GM19372 (cell line): ENCODE measurements at regions not wholly inside any gene's neighbourhood (a gene's known extent, or its start where the extent isn't known, plus 50 kb on each side); places are given as distances from the start of the nearest gene placed in this dataset.
"Not testable (repeated sequence)": the region's sequence is repeated elsewhere in the genome, so short reads cannot be mapped to it uniquely, and the experiment has no call there.

Source experiments
- ATAC-seq: cut with Tn5 transposase; IDR thresholded peaks from one replicate; pipeline ENCODE4 v1.9.1; 2021; ENCODE audit warnings: mild to moderate bottlenecking, low read depth, moderate library complexity; ENCODE audit not compliant: unreplicated experiment

DNA sequence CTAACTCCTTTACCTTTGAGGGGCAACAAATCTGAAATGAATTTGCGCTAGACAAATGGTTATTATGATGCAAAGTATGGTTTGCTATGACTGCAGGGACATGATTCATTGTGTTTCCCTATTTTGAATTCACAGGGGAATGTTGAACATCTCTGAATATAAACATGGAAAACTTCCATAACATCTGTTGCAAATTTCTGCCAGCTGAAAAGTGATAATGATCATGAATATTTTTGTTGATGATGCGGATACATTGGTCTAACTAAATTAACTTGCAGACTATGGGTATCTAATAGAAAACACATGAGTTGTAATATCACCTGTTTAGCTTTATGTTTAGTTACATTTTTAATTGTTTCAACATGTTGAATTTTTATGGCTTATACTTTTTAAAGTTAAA, 1325.5 kb downstream of the REEP3 start:
- no peak for ATAC-seq

DNA sequence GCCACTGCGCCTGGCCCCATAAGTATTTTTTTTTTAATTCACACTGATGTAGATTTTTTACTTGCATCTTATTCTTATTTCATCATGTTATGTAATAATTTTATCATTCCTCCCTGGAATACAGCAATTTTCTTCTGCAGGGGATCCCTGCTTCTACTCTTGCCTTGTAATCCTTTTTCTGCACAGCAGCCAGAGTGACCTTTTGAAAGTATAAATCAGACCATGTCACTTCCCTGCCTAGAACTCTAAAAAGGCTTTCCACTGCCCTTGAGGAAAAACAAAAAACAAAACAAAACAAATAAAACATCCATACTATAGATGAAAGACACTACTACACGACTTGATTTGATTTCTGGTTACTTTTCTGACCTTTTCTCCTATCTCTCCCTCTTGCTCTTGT, 1334.7 kb downstream of the REEP3 start:
- no peak for ATAC-seq

DNA sequence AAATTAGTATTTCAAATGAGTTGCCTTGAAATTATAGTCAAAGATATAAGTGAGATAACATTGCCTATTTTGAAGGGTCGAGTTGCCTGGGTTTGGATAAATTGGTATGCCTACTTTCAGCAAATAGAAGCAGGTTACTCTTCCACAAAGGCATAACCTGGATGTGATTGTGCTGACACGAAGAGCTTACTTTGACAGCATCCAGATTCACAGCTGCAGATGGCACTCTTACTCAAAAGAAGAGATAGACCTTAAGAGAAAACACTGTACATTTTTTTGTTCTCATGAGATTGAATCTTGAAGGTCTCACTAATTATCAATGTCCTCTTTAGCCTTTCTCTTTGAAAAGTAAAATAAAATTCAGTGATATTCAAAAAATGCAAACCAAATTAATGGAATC, 1338.7 kb downstream of the REEP3 start:
- no peak for ATAC-seq

DNA sequence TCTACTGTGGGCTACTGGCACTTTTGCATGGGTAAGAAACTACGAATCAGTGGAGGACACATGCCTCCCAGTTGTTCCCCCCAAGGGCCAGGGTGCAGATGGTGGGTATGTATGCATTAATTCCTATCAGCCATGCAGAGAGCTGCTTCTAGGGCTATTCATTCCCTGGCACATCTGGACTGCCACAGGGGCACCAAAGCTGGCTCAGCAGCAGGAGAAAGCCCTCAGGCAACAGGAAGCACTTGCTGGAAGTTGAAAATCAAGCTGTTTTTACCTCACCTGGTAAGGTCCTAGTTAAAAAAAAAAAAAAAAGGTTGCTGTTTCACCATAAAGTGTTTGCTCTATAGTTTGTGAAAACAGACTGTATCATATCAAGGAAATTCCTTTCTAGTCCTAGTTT, 1342.6 kb downstream of the REEP3 start:
- no peak for ATAC-seq

DNA sequence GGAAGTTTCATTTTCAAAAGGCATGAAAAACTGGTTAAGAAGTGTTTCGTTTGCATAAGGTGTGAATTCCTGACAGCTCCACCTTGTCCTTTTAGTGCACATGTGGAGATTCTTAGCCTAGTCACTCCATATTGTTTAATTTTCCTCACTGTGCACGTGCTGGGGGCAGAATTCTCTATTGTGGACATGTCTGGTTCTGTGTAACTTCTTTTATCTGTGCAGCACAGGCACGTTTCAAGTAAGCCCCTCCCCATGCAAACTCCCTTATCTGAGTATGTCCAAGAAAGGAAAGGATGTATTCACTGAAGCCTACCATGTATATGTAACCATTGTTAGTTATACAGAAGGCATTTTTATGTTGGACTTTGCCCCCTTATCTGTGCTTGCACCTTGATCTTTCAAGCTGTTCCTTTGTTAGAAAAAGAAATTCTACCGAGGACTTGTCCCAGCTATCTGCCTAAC, 1346.3 kb downstream of the REEP3 start:
- no peak for ATAC-seq

DNA sequence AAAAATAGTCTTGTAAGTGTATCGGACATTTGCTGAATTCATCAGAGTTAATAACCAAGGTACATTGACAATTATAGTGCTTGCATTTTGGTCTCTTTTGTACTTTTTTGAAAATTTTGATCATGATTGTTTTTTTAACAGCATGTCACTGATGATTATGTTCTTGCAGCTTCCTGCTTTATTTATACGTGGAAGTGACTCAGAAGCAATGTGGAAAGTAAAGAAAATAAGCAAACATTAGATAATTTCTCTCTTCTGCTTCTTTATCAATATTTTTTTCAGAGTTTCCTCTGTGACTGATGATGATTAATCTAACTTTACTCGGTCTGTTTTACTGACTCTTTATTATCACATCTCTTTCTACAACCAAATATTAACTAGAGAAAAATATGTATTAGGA, 1351.9 kb downstream of the REEP3 start:
- no peak for ATAC-seq

DNA sequence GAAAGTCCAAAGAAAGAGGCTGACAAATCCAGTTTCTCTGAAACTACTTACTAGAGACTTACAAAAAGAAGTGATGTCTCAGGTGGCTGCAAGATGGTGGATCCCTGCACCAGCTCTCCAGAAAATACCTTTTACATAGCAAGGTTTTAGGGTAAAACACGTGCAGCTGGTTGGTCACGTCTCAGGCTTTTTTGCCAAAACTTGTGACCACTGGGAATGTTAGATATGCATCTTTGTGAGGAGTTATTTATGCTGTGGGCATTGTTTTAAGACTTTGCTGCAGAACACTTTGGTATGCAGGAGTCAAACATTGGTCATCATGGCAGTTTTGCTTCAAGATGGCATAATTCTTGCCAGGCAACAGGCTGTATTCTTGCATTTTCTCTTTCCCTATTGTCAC, 1352.8 kb downstream of the REEP3 start:
- no peak for ATAC-seq

DNA sequence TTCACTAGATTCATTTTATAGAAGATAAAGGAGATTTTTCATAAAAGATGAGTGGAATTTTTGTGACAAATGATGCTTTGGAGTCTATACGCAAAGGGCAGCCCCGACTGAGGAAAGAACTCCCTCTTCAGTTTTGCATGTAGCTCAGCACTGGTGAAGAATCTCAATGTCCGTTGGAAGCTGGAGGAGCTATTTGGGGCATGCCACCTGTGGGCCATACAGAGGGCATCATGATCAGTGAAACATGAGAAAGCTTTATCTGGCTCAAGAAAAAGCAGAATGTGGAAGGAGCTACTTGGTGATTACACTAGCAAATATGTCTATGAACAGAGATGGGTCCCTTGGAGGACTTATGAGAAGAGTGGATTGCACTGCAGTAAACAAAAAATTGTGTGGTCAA, 1359.3 kb downstream of the REEP3 start:
- ATAC-seq = no peak

DNA sequence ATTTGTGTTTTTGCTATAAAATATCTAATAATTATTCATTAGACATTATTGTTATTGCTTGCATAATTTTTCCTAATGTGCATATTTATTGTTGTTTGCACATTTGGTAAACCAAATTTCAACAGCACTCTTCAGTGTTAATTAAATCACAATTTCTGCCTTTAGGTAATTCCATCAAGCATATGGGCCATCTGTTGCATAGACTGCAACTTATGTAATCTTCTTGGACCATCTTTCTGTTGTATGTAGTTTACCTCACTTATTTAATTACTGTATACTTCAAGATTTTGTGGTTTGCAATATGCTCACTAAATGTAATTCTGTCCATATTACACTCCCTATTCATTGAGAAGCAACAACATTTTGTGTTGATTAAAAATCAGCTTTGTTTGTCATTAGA, 1360.1 kb downstream of the REEP3 start:
- ATAC-seq = no peak

DNA sequence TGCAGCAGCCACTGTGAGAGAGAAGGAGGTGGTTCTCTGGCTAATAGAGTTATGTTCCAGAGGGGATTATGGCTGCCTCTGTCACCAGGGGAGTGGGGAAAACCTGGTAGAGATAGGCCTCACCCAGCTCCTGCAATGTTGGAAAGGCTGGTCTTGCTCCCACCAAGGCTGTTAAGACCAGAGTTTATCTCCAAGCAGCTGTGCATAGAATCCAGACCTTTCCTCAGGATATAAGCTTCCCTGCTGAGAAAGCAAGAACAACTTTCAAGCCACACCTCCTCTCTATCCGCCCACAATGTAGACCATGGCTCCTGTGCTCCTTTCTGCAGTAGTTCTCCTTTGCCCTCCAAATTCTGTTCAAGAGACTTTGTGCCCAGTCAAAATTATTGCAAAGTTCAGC, 1375.4 kb downstream of the REEP3 start:
- ATAC-seq = no peak

DNA sequence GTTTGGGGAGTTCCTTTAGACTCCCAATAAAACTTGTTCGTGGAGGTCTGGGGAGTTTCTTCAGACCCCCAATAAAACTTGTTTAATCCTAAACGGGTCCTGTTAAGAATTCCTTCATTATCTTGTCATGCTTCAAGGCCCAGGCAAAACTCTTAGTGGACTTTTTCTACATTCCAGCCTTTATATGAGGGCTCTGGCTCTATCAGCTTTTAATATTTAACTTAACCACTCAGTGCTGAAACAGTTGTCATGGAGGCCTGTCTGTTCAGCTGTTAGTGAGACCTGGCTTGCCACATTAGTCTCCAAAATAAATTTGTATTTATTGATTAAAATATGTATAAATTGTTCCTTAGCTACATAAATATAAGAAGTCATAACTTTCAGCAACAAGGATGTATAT, 1385.1 kb downstream of the REEP3 start:
- ATAC-seq = not testable (repeated sequence)

DNA sequence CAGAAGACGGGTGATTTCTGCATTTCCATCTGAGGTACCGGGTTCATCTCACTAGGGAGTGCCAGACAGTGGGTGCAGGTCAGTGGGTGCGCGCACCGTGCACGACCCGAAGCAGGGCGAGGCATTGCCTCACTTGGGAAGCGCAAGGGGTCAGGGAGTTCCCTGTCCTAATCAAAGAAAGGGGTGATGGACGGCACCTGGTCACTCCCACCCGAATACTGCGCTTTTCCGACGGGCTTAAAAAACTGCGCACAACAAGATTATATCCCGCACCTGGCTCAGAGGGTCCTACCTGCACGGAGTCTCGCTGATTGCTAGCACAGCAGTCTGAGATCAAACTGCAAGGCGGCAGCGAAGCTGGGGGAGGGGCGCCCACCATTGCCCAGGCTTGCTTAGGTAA, 1403.1 kb downstream of the REEP3 start:
- not testable (repeated sequence) for ATAC-seq

DNA sequence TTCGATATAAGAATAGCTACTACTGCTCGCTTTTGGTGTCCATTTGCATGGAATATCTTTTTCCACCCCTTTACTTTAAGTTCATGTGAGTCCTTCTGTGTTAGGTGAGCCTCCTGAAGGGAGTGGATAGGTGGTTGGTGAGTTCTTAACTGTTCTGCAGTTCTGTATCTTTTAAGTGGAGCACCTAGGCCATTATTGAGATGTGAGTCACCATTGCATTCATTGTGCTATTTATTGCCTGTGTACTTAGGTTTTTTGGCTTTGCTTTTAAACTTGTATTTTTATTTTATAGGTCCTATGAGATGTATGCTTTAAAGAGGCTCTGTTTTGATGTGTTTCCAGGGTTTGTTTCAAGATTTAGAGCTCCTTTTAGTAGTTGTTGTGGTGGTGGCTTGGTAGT, 1430.8 kb downstream of the REEP3 start:
- ATAC-seq = no peak

DNA sequence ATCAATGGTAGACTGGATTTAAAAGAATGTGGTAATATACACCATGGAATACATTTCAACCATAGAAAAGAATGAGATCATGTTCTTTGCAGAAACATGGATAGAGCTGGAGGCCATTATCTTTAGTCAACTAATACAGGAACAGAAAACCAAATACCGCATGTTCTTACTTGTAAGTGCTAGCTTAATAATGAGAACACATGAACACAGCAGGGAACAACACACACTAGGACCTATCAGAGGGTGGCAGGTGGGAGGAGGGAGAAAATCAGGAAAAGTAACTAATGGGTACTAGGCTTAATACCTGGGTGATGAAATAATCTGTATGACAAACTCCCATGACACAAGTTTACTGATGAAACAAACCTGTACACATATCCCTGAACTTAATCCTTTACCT, 1435.2 kb downstream of the REEP3 start:
- ATAC-seq = no peak

DNA sequence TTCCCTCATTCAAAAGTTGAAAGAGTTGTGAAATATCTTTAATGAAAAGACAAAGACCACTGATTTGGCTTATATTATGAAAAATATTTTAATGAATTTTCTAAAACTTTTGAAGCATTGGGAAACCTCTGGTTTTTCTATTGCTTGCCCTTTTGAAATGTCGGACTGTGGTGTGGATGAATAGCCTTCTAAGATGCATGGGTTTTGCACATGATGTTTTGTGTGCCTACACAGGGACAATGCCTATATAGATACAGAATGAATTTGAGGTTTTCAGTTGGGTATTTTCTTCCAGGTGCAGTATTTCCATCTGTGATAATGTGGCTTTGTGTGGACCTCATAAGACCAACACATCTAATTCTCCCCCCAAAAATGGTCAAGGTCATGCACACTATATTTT, 1437.9 kb downstream of the REEP3 start:
- no peak for ATAC-seq

DNA sequence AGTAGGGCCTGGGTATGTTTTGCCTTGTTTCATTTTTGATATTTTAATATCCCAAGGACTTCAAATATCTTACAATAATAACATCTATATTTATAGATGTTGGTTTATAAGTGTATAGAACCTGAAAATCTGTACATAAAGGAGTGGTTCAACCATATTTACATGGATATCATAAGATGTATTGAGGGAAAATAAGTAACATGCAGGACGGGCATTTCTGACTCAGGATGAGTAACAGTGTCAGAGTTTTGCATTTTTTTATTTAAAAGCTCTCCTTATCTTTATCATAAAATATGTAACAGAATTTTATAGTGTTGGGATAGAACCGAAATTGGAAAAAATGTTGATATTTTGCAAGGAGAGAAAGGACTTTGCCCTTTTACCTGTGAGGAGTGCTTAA, 1438.7 kb downstream of the REEP3 start:
- ATAC-seq = no peak

DNA sequence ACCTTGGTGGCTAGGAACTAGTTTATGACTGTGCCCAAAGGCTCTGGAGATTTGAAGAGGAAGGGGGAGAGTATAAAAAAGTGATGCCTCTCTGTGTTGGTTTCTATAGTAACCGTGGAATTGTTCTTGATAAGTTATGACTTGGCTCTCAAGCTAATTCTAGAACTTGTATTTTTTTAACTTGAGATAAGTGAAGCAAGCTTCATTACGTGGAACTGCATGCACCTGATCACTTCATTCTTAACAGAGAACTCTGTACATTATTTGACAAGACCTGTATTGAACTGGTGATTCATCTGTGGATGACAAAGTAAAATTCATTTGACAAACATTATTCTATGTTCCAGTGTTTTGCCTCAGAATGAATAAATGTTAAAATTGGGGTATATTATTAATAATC, 1452.2 kb downstream of the REEP3 start:
- no peak for ATAC-seq

DNA sequence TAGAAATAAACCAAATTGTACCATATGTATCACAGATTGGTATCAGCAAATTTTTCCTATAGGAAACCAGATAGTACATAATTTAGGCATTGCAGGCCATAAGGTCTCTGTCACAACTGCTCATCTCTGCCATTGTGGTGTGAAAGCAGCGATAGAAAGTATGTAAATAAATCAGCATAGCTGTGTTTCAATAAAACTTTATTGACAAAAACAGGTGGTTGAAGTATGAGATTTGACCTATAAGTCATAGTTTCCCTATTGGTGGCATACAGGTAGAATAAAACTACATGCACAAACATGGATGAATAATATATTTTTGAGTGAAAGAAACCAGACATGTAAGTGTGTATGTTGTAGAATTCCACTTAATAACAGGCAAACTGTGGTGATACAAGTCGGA, 1454.9 kb downstream of the REEP3 start:
- no peak for ATAC-seq

DNA sequence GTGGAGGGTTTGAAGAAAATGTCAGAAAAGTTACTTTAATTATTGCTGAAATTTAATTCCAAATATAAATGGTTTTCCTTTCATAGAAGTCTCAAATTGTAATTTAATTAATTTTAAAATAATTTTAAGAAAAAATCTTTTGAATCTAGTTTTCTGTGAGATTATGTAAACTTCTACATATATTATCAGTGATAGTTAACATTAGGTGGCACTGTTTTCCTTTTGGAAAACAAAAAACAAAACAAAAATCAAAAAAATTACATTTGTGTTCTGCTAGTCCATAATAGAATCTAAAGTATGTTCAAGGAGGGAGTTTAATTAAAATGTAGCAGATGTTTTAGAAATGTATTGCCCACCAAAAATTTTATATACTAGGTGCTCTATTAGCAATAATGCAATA, 1456.7 kb downstream of the REEP3 start:
- no peak for ATAC-seq

DNA sequence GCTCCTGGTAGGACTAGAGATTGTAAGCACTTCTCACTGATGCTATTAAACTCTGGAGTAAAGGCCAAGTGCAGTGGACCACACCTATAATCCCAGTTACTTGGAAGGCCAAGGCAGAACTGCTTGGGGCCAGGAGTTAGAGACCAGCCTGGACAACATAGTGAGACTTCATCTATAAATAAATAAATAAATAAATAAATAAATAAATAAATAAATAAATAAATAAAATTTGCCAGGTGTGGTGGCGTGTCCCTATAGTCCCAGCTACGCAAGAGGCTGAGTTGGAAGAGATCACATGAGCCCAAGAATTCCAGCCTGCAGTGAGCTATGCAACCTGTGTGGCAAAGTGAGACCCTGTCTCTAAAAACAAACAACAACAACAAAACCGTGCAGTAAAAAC, 1475.7 kb downstream of the REEP3 start:
- ATAC-seq = no peak

DNA sequence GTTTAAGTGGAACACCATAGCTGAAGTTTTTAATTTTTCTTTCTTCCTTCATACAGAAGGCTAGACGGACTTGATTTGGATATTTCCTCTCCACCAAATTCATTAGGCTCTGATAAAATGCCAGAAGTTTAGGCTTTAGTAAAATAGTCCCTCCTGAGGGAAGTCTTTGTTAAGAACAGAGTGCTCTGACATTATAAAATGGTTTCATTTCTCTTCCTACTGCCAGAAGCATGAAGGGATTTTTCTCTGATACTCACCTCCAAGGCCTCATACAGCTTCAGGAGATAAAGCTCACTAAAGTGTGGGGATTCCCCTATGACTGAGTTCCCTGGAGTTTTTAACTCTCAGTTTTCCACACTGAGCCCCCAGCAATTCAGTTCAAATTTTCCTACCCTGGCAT, 1489.6 kb downstream of the REEP3 start:
- no peak for ATAC-seq

DNA sequence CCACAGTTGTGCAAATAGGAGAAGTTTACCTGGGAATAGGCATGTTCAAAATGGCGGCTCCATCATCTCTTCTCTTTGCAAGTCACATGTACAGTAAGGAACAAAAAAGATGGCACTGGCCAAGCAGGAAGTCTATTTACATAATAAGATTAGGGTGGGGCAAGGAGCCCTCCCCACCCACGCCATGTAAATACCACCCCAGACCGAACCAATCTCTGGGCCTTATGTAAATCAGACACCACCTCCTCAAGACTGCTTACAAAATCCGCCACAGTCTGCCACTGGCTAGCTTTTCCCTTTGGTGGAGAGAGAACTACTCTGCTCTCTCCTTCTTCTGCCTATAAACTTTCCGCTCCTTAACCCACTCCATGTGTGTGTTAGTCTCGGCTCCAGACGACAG, 1496.3 kb downstream of the REEP3 start:
- ATAC-seq = no peak

DNA sequence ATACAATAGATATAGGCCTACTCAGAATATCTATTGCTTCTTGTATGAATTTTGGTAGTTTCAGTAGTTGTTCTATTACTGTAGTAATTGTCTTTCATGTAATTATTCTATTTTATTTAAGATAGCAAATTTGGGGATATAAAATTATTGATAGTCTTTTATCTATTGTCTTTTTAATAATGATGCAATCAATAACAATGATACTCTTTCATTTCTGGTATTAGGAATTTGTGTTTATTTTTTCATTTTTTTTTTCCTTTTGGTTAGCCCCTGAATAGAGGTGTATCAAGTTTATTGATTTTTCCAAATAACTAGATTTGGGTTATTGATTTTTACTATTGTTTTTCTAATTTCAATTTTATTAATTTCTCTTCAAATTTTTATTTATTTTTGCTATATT, 1503.7 kb downstream of the REEP3 start:
- ATAC-seq = no peak

DNA sequence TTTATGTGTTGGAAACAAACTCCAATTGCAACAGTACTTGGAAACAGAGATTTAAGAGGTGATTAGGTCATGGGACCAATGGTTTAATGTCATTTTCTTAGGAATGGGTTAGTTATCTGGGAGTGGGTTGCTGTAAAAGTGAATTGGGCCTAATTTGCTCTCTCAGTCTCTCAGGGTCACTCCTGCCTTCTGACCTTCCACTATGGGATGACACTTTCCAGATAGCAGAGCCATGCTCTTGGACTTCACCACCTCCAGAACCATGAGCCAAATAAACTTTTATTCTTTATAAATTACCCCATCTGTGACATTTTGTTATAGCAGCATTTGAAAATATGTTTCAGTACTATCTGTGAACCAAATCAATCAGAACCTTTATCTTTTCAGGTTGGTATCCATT, 1509.1 kb downstream of the REEP3 start:
- ATAC-seq = no peak
